ENCODE measurements at regions not wholly inside any gene's neighbourhood (a gene's known extent, or its start where the extent isn't known, plus 50 kb on each side); places are given as distances from the start of the nearest gene placed in this dataset.

DNA sequence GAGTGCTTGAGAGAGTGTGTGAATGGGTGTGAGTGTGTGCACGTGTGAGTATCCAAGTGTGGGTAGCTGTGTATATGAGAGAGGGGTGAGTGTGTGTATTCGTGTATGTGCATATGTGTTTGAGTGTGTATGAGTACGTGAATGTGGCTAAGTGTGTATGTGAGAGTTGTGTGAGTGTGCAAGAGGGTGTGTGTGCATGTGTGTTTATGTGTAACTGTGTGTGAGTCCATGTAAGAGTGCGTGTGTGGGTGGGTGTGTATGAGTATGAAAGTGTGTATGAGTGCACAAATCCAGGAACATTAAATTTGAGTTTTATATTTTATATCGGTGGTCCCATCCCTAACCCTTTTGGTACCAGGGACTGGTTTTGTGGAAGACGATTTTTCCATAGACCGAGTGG is 156.4 kb downstream of the TENT4A start:
- DNase-seq (ENCODE audit: low spot score): no peak
- H3K27me3 Mint-ChIP-seq (ENCODE audit: low read depth): peaks cover 5% of the 10 kb centered on the region

DNA sequence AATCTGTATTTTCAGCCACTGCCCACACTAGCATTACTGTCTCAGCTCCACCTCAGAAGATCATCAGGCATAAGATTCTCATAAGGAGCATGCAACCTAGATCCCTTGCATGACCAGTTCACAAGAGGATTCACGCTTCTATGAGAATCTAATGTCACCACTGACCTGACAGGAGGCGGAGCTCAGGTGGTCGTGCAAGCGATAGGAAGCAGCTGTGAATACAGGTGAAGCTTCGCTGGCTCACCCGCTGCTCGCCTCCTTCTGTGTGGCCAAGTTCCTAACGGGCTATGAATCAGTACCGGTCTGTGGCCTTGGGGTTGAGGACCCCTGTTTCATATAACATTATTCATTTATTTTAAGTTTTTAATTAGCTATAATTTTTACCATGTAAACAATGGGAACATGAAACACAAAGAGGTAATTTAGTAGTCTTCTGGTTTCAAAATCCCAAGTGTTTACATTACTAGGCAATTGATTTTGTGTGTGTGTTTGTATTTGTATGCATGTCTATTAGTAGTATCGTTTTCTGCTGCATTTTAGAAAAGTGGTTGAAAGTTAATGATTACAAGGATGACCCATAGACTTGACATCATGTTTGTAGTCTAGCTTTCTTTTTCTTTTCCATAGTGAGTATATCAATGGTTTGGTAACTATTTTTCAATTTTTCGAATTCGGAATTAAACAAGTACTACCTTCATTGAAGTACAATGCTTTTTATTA is 159.4 kb downstream of the TENT4A start:
- no peaks in the 10 kb centered on the region for H3K9me3 Mint-ChIP-seq (ENCODE audit: low read depth)
- TF ChIP-seq, protein P1, sequence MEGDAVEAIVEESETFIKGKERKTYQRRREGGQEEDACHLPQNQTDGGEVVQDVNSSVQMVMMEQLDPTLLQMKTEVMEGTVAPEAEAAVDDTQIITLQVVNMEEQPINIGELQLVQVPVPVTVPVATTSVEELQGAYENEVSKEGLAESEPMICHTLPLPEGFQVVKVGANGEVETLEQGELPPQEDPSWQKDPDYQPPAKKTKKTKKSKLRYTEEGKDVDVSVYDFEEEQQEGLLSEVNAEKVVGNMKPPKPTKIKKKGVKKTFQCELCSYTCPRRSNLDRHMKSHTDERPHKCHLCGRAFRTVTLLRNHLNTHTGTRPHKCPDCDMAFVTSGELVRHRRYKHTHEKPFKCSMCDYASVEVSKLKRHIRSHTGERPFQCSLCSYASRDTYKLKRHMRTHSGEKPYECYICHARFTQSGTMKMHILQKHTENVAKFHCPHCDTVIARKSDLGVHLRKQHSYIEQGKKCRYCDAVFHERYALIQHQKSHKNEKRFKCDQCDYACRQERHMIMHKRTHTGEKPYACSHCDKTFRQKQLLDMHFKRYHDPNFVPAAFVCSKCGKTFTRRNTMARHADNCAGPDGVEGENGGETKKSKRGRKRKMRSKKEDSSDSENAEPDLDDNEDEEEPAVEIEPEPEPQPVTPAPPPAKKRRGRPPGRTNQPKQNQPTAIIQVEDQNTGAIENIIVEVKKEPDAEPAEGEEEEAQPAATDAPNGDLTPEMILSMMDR (IDR thresholded peaks at IDR 0.05): no peak
- no peak overlapping the region for H3K27ac Mint-ChIP-seq (ENCODE audit: unreplicated experiment)
- H3K27me3 Mint-ChIP-seq (ENCODE audit: low read depth): no peaks in the 10 kb centered on the region
- no peak for DNase-seq (ENCODE audit: low spot score)
- H3K36me3 Mint-ChIP-seq (ENCODE audit: low read depth): no peaks in the 10 kb centered on the region
- H3K4me1 Mint-ChIP-seq (ENCODE audit: low read depth): no peaks in the 10 kb centered on the region
- no peak overlapping the region for H3K4me3 Mint-ChIP-seq (ENCODE audit: unreplicated experiment)

More for the DNA sequence above, 156.4 kb downstream of the TENT4A start:
- H3K36me3 Mint-ChIP-seq (ENCODE audit: low read depth): no peaks in the 10 kb centered on the region
- no peak overlapping the region for H3K27ac Mint-ChIP-seq (ENCODE audit: unreplicated experiment)
- H3K9me3 Mint-ChIP-seq (ENCODE audit: low read depth): no peaks in the 10 kb centered on the region
- H3K4me3 Mint-ChIP-seq (ENCODE audit: unreplicated experiment): no peak overlapping the region
- no peaks in the 10 kb centered on the region for H3K4me1 Mint-ChIP-seq (ENCODE audit: low read depth)
- TF ChIP-seq, protein P1 (IDR thresholded peaks at IDR 0.05): no peak

DNA sequence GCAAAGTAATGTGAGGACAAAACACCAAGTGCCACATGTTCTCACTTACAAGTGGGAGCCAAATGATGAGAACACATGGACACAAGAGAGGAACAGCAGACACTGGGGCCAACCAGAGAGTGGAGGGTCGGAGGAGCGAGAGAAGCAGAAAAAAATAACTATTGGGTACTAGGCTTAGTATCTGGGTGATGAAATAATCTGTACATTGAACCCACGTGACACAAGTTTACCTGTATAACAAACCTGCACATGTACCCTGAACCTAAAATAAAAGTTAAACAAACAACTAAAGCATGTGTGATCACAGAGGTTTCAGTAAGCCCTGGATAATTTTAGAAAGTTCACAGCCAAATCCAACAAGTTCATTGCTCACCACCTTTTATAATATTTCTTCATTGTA is 160.1 kb downstream of the TENT4A start:
- Mint-ChIP-seq H3K27me3 (ENCODE audit: low read depth) (no peaks in the 10 kb centered on the region), H3K4me1 (ENCODE audit: low read depth) (no peaks in the 10 kb centered on the region), H3K4me3 (ENCODE audit: unreplicated experiment) (no peak overlapping the region), H3K27ac (ENCODE audit: unreplicated experiment) (no peak overlapping the region), H3K9me3 (ENCODE audit: low read depth) (no peaks in the 10 kb centered on the region), H3K36me3 (ENCODE audit: low read depth) (no peaks in the 10 kb centered on the region)
- no peak for DNase-seq (ENCODE audit: low spot score)
- TF ChIP-seq, protein P1 (IDR thresholded peaks at IDR 0.05): no peak

DNA sequence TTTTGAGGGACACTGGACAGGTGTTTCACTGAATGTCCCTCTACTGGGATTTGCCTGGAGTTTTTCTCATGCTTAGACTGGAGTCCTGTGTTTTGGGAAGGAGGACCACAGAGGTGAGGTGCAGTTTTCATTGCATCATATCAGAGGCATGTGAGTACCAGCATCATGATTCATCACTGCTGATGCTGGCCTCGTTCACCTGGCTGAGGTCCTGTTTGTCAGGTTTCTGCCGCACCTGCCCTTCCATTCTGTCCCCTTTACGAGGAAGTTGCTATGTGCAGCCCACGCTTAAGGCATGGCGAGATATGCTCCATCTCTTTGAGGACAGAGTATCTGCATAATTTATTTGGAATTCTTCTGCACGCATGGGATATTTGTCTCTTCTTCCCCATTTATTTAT is 162.1 kb downstream of the TENT4A start:
- H3K36me3 Mint-ChIP-seq (ENCODE audit: low read depth): no peaks in the 10 kb centered on the region
- H3K27me3 Mint-ChIP-seq (ENCODE audit: low read depth): no peaks in the 10 kb centered on the region
- no peak for DNase-seq (ENCODE audit: low spot score)
- TF ChIP-seq, protein P1 (IDR thresholded peaks at IDR 0.05): no peak
- H3K4me1 Mint-ChIP-seq (ENCODE audit: low read depth): no peaks in the 10 kb centered on the region
- H3K9me3 Mint-ChIP-seq (ENCODE audit: low read depth): peaks cover 5% of the 10 kb centered on the region
- H3K27ac Mint-ChIP-seq (ENCODE audit: unreplicated experiment): no peak overlapping the region
- no peak overlapping the region for H3K4me3 Mint-ChIP-seq (ENCODE audit: unreplicated experiment)

DNA sequence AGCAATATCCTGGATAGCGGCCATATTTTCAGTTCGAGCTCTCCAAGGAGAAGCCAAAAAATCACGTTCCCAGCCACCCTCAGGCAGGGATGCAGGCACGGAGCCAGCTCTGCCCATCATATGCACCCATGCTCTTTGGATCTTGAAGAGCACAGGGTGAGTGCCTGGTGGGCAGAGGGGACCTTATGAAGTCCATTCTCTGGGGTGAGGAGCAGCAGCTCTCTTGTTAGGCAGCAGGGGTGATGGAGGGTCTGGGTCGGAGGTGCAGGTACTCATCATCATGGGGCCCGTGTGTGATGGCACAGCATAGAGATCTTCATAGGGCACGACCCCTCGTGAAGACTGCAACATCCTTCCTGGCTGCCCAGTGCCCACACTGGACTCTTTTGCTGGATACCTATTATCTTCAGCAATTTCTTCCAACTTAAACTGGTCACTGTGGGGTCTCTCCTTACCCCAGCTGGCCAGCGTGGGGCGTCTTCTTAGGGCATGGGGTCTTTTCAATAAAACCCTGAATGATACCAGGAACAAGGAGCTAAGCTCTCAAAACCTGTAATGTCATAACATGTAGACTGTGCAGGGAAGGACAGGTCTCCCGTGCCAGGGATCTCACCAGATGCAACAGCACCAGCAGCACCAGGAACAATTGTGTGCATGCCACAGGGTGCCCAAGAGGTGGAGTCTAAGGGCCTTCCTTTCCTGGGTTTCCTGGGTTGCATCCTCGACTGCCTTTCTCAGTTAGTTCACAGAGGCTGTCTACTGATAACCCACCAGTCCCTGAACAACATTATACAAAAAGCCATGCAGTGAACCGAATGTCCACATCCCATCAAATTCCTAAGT is 165.0 kb downstream of the TENT4A start:
- Mint-ChIP-seq H3K4me1 (ENCODE audit: low read depth) (no peaks in the 10 kb centered on the region), H3K4me3 (ENCODE audit: unreplicated experiment) (no peak overlapping the region), H3K9me3 (ENCODE audit: low read depth) (peaks cover 5% of the 10 kb centered on the region), H3K36me3 (ENCODE audit: low read depth) (no peaks in the 10 kb centered on the region), H3K27me3 (ENCODE audit: low read depth) (no peaks in the 10 kb centered on the region), H3K27ac (ENCODE audit: unreplicated experiment) (no peak overlapping the region)
- no peak for DNase-seq (ENCODE audit: low spot score)
- TF ChIP-seq, protein P1 (IDR thresholded peaks at IDR 0.05): no peak
